ENCODE measurements at regions not wholly inside any gene's neighbourhood (a gene's known extent, or its start where the extent isn't known, plus 50 kb on each side); places are given as distances from the start of the nearest gene placed in this dataset.
"Not testable (repeated sequence)": the region's sequence is repeated elsewhere in the genome, so short reads cannot be mapped to it uniquely, and the experiment has no call there.

DNA sequence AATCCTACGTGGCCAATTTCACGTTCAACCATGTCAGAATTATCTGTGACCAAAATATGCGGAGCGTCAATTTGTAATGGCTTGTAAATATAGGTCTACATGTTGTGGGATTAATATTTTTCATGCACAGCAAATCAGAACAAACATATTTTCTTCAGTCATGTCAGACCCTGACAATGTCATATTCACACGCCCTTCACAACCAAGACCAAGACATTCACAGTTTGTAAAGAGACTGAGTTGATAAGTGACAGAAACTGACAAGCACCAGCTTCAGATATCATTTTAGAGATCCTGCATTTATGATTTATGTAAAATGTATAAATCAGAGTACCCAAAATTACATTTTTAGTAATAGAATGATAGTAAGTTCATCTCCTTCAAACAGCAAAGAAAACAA, 57.3 kb upstream of the NOVA1 start:
- no peak for DNase-seq

DNA sequence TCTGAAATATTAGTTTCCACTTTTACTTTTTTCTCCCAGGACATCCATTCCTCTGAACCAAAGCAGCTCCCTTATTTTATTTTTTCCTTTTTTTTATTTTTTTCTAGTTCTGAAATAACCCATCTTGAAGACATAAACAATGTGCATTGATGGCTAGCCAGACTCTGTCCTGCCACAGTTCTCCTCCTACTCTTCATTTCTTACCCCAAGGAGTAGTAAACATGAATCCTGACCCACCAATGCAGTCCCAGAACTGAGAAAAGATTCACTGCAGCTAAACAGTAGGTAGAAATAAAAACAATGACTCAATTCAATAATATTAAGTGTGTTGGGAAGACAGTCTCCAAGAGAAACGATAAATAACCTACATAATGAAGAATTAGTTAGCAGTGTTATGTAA, 65.7 kb upstream of the NOVA1 start:
- DNase-seq: no peak

DNA sequence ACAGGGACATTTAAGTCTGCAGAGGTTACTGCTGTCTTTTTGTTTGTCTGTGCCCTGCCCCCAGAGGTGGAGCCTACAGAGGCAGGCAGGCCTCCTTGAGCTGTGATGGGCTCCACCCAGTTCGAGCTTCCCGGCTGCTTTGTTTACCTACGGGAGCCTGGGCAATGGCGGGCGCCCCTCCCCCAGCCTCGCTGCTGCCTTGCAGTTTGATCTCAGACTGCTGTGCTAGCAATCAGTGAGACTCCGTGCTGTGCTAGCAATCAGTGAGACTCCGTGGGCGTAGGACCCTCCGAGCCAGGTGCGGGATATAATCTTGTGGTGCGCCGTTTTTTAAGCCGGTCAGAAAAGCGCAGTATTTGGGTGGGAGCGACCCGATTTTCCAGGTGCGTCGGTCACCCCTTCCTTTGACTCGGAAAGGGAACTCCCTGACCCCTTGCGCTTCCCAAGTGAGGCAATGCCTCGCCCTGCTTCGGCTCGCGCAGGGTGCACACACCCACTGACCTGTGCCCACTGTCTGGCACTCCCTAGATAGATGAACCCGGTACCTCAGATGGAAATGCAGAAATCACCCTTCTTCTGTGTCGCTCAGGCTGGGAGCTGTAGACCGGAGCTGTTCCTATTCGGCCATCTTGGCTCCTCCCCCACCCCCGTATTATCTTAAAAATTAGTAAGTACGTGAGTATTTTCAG, 81.0 kb upstream of the NOVA1 start:
- not testable (repeated sequence) for DNase-seq

DNA sequence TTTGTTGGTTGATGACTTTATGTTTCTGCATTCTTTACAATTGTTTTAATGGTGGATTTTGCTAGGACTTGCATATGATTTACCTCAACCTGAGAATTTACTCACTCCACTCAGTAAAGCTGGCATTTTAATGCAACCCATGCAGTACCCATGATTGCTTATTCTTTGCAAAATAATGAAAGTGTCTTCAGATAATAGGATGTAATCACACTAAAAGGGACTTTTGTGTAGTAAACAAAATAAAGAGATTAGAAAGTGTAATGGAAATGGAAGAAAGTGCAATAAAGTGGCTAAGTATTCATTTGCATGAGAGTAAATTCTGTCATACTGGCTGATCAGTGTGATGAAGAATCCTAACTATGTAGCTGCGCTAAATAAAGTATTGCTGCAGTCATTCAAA, 87.6 kb upstream of the NOVA1 start:
- no peak for DNase-seq

DNA sequence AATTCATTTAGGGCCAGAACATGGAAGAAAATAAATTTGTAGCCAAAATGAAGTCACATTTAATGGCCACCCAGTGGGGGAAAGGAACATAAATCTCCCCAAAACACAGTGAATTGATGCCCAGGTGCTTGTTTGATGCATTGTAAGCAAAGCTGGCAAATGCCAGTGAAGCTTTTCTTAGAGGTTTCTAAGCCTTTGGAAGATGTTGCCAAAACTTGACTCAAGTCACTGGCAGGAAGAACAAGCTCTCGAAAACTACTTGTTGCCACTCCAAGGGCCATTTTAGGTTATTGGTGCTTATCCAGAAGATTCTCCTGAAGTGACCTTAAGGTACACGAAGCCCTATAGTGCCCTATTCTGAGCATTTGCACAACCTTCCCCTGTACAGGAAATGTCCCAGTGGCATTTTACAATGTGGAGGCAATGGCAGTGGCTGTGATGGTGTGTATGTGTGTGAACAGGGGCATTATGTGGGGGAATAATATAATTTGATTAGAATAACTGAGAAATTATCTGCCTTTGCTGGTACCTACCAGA, 89.5 kb upstream of the NOVA1 start:
- DNase-seq: no peak

DNA sequence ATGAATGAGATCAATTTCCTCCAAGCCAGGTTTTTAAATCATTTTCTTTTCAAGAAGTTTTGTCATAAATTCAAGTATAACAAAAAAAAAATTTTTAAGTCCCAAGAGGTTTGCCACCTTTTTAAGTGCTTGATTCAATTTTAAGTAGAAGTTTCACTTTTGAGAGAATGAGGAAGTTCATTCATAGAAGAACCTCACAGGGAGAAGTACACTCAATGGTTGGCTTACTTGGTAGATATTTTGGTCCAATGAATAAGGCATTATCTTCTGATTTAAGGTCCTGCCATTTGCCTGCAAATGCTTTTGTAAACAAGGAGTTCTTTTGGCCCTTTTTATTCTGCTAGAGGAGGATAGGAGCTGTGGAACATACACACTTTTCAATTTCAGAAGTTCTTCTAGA, 96.7 kb upstream of the NOVA1 start:
- no peak for DNase-seq

DNA sequence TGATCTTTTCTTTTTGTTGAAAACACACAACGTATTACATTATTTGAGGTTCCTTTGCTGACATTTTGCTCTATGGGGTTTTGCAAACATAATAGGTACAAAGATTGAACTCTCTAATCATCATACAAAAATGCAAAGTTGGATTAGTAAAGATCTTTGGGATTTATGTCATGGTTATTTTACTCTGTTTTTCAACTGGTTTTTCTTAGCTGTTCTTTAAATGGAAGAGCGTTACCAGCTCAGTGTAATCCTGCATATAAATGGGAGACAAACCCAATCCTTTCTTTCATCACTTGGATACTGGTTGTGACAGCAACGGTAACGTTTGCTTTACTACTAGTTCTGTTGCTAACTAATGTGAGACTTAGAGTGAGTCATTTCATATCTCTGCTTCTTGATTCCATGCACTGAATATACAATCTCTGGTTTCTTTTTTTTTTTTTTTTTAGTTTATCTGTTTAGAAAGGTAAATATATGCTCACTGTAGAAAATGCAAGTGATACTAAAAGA, 104.9 kb upstream of the NOVA1 start:
- no peak for DNase-seq

DNA sequence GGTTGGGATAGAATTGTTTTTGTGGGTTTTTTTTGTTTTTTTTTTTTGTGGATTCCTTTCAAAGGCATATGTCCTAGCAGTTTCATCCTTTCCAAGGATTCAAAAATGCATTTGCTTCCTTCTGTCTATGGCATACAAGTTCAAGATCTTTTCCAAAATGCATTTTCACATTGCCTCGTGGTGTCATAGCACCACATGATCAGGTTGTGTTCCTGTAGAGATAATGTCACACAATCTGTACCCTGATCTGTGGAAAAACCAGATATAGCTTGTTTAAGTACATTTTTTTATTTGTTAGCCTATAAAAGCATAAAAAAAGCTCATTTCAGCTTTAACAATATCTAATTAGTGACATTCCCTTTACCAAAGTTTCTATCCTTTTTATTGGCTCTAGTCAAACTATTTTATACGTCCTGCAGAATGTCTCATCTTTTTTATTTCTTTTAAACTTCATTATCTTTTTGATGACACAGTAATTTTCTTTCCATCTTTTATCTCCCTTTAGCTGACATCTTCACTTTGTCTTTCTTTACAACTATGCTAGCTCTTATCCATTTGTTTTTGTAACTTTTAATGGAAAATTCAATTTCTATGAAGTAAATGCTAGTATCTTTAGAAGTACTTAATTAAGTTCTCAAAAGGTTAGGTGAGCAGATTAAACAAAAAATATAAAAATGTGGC, 106.0 kb upstream of the NOVA1 start:
- DNase-seq: no peak

DNA sequence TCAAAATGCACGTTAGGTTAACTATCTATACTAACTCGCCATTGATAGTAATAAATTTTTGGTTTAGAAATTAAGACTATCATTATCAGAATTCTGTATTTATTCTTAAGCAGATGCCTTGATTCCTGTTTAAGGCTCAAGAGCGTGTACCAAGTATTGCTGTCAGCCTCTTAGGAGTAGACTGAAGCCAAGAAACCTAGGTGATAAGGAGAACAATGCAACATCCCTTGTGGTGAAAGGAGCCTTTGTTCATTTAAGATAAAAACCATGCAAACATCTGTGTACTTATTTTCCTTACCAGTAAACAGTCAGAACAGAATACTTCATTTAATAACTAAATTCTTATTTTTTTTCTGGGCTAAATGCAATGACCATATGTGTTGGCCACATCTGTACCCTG, 109.4 kb upstream of the NOVA1 start:
- no peak for DNase-seq

DNA sequence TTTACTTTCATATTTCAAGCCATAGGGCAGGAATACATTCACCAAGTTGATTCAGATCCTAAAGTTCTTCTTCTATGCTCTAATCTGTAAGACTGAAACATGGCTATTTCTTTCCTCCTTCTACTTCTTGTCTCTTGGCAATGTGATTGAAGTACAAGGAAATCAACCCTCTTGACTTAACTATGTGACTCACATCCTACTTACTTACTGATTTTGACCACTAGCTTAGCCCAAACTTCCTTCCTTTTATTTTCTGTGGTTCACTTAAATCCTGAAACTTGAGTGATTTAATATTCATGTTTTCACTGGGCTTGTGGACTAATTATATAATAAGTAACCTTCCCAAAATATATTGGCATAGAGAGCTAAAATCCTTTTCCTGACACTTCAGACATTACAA, 111.2 kb upstream of the NOVA1 start:
- no peak for DNase-seq

DNA sequence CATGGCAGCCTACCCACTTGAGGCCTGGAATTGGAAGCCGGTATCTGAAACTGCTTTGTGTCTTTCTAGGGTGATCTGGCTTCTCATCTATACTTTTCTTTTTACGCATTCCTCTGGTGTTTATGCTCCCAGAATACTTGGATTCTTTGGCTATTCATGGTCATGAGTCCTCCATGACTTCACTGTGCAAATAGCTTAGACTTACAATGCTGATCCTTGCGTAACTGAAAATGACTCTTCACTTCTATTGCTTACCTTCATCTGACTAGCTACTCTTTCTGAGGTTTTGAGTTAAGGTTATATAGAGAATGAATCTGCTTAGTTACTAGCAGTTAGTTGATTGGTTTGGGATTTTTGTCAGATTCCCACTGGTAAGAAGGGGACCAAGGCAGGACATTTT, 121.7 kb upstream of the NOVA1 start:
- no peak for DNase-seq

DNA sequence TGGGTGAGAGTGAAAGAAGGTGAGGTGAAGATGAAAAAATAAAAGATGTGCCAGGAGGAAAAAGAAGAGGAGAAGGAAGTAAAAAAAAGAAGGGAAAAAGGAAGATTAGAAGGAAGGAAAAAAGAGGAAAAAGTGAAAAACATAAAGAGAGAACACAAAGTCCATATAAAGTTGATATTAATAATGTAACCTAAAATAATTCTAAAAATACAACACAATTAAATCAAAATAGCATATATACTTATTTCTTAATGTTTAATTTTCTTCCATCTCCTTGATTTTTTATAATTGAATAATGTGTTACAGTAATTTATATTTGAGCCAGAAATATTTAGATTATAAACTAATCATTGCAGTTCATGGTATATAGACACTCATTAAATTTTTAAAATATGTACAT, 124.4 kb upstream of the NOVA1 start:
- DNase-seq: no peak

DNA sequence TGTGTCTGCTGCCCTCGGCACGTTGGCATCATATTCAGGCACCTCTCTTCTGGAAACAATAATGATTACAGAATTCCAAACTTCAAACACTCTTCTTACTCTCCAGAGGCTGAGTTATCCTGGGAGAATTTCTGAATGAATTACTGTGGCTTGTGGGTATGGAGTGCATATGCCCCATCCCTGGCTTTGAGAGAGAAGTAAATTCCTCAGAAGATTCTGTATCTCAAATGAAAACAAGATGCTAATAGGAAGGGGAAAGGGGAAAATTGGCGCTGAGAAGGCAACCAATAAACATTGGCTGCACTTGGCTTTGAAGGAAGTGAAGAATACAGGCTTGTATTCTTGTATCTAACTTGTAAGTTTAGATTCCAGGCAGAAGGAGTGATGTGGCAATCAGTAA, 132.0 kb upstream of the NOVA1 start:
- no peak for DNase-seq

DNA sequence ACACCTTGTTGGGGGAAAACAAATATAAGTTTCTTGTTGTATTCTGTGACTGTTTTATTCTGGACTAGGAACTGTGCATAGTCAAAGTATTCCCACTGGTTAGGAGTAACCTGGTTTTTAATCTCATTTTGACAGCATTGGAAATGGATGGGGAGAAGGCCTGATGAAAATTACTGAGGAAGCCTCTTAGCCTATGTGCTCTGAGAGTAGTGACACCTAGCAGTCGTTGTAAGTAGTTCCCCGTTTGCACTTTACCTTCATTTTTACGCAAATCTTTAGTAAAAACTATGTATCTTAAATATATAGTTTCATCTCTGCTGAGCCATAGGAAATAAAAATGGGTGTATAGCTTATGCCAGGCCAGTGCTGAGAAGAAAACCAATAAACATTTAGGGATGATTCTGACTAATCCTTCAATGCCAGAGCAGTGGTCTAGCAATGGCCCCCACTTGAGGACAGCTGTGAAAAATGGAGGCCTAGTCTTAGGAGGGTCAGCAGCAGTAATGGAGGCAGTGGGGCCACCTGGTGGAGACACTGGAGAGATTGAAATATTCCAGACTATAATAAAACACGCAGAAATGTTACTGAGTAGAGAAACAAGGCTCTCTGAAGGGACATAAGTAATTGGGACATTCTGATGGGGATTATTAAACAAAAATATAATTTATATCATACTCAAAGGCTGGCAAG, 133.2 kb upstream of the NOVA1 start:
- DNase-seq: no peak

DNA sequence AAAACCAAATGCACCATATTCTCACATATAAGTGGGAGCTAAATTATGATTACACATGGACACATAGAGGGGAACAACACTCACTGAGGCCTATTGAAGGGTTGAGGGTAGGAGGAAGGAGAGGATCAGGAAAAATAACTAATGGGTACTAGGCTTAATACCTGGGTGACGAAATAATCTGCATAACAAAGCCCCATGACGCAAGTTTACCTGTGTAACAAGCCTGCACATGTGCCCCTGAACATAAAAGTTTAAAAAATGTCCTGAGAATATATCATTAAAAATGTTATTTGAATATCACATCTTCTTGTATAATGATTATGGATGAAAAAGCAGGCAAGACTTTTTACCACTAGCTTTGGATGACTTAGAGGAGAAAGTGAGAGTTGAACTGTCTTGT, 138.0 kb upstream of the NOVA1 start:
- no peak for DNase-seq

DNA sequence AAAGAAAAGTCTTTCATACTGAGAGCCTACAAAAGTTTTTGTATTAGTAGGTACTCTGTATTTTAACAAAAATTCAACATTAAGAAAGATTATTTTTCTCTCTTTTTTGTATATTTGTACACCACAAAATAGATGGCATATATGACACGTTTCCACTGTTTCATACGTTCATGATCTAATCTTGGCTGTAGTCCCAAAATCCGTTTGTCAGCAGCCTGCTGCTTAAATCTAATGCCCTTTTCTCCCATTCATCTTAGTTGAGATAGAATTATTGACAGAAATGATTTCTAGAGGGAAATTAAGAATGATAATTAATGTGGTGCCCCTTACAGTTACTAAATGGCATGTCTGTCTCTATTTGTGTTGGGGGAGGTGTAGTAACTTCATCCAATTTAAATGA, 140.7 kb upstream of the NOVA1 start:
- DNase-seq: no peak

DNA sequence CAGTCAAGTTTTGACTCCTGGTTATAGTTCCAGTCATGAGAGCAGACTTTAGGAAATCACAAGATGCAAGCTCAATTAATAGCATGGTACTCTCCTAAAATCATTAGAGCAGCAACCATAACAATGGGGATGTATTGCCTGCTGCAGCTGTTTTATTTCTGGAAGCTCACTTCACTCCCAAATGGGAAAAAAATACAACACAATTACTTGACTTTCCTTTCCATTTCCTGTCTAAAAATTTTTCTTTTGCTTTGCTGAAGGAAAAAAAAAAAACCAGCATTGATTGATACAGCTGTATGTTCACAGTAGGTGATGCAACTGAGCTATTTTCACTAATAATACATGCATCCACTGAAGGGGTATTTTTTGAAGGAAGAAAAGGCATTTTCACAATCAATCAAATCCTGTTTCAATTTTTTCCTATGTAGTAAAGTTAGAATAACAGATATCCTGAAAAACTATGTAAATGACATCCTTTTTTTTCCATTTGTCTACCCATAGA, 143.9 kb upstream of the NOVA1 start:
- DNase-seq: no peak

DNA sequence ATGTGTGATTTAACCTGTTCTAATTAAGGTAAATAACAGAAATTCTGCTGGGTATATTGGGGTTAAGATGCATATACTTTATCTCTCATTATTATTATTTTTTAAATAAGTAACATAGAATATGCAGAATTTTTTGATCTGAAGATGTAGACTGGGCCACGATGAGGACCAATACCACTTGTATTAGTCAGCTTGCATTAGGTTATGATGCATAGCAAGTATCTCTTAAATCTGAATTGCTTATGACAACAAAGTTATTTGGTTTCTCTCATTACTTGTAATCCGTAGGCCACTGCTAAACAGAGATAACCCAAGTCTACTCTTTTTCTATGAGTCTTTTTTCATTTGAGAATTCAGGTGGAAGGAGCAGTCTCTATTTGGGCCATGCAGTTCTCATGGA, 145.5 kb upstream of the NOVA1 start:
- DNase-seq: no peak

DNA sequence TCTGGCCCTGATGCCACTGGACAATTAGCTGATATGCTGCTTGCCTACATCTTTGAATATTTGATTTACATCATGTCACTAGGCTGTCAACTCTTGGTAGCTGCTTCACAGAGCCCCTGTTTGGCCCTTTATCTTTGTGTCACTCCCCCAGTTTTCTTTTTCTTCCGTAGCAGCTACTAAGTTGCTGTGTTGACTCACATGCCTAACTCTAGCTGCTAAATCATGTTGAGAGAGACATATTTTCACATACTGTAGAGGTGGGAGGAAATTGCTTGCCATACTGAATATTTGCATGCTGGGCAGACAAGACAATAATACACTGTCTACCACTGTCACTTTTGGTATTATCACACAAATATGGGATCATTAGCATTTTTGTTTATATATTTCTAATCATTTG, 147.1 kb upstream of the NOVA1 start:
- DNase-seq: no peak

DNA sequence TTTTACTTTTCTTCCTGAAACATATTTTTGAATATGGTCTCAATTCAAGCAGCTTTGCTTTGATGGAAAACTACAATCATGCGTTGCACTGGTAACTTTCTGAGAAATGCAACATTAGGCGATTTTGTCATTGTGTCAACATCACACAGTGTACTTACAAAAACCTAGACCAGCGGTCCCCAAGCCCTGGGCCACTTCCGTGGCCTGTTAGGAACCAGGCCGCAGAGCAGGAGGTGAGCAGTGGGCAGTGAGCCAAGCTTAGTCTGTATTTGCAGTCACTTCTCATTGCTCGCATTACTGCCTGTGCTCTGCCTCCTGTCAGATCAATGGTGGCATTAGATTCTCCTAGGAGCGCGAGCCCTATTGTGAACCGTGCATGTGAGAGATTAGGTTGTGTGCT, 163.7 kb upstream of the NOVA1 start:
- DNase-seq: no peak

DNA sequence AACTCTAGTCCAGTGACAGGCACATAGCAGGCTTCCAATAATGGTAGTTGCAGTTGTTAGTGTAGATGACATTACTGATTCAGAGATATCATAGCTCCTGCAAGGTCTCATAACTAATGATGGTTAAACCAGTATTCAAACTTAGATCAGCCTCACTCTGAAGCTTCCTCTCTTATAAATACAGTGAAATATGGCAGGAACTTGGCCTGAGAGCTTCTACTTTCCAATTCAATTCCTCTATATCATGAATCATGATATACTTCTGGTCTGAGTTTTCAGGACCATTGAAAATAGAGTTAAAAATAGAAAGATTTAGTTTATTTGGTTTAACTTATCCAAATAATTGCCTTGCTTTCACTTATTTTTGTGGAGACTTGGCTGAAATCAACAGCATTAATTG, 167.5 kb upstream of the NOVA1 start:
- DNase-seq: no peak

DNA sequence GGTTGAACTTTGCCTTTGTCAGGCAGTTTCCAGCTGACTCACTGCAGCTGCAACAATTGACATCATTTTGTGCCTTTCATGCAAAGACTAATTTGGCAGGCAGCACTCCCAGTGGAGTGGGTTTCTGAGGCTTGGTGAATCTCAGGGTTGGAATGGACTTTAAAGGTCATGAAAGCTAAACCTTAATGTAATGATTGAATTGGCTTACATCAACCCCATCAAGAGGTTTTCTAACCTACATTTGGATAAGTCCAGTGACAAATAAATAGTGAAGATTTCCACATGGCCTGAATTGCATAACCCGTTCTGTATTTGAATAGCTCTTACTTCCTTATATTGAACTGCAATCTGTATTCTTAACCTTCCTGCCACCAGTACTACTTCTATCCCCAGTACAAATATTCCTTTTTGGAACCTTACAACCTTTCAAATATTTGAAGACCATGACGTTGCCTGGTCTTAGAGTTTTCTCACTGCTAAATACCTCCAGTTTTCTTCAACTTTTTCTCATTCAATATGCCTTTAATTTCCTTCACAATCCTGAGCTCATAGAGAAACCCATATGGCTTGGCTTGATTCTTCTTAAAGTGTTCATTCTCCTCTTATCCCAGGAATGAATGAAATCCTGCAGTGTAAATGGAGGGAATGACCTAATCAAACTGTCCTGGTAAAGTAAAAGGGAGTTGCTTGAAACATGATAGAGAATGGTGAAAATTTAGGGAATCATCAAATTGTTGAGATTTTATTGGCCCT, 168.1 kb upstream of the NOVA1 start:
- no peak for DNase-seq

DNA sequence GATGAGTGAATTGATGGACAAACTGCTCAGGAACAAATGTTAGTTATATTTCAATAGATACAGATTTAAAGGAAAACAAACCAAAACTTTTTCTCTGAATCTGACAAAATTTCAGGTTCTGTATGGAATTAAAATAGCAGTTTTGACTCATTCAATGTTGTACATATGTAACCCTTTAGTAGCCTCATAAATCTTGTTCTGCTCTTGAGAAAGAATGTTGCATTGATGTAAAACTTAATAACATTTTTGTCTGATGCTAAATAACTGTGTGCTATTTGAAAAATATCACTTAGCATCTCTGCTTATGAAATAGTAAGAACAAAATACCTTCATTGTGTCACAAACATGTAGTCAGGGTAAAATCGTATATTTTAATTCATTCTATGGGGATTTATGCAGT, 168.9 kb upstream of the NOVA1 start:
- DNase-seq: no peak

Measured in KG1 (cell line).